Fibroblast of skin of scalp (primary cell): ENCODE measurements at regions not wholly inside any gene's neighbourhood (a gene's known extent, or its start where the extent isn't known, plus 50 kb on each side); places are given as distances from the start of the nearest gene placed in this dataset.

Source experiments
- DNase-seq: peaks from one replicate; pipeline ENCODE4 v3.0.0-alpha.2; 2013

- DNase-seq: peak; percentile 63
These were observed 390.9 kb upstream of the TRIB2 start for GRCh38 chr2:12325806-12326205.

- no peak for DNase-seq
These were observed 390.1 kb upstream of the TRIB2 start for GRCh38 chr2:12326449-12327190.

GRCh38 chr2:12330916-12331315, 385.8 kb upstream of the TRIB2 start:
- DNase-seq: peak; percentile 67

- DNase-seq: no peak
These were observed 385.0 kb upstream of the TRIB2 start for GRCh38 chr2:12331698-12332097.

- DNase-seq: no peak
These were observed 383.4 kb upstream of the TRIB2 start for GRCh38 chr2:12333293-12333692.

DNA sequence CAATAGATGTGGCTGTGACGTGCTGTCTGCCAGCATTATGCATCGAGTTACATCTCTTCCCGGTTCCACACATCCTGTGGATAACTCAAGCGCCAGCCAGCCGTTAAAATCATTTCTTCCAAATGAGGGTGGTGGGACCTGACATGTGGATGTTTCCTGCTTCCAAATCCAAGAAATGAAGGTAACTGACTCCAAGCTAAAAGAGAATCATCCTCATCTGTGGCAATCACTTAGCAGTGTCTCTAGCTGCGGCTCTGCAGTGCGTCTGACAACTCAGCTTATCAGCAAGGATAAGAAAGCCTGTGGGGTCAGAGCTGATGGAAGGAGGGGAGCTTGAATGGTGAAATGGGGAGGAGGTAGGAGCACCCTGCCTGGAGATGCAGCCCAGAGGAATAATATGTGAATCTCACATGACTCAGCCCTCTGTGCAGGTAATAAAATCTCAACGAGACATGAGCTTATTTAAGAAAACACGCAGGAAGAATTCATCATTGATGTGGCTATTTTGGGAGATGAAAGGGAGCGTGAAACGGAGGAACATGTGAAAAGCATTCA, 382.2 kb upstream of the TRIB2 start:
- DNase-seq: no peak

GRCh38 chr2:12335131-12335530, 381.6 kb upstream of the TRIB2 start:
- no peak for DNase-seq

GRCh38 chr2:12335995-12336394, 380.7 kb upstream of the TRIB2 start:
- DNase-seq: no peak

GRCh38 chr2:12338946-12339697, 377.6 kb upstream of the TRIB2 start:
- DNase-seq: no peak

- DNase-seq: peak; percentile 75
These were observed 376.6 kb upstream of the TRIB2 start for GRCh38 chr2:12340164-12340563.

DNA sequence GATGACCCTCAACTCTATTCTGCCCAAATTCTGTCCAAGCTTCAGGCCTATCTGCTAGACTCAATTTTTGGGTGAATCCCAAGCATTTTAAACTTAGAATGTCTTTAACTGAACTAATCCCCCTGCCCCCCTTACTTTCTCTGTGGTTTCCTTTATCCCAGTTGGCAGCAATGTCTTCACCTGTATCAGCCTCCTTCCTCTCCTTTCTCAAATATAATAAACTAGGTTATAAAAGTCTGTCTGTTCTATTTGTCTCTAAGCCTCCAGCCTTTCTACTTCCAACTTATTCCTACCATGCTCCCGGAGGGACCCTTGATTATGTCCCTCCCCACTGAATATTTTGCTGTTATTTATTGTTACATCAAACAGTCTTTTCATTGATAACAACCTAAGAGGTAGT, 375.5 kb upstream of the TRIB2 start:
- DNase-seq: no peak

GRCh38 chr2:12341920-12342319, 374.8 kb upstream of the TRIB2 start:
- DNase-seq: peak; percentile 31

GRCh38 chr2:12343141-12343540, 373.6 kb upstream of the TRIB2 start:
- peak; percentile 68 for DNase-seq

GRCh38 chr2:12347066-12347493, 369.7 kb upstream of the TRIB2 start:
- DNase-seq: no peak

DNA sequence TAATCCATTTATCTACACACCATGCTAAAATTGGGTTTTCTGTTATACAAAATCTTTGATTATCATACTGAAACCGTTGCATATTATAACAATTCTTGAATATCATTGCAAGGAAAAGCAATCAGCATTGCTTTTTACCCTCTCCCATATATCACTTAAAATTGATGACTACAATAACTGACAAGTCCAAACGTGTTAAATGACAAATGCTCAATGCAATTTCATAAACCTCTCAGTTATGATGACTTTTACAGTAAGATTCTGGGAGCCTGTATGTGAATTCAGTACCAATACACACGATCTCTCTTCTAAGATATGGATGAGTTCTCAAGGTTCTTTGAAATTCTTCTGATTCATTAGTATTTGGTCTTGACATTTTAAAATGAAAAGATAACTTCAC, 368.5 kb upstream of the TRIB2 start:
- no peak for DNase-seq

DNA sequence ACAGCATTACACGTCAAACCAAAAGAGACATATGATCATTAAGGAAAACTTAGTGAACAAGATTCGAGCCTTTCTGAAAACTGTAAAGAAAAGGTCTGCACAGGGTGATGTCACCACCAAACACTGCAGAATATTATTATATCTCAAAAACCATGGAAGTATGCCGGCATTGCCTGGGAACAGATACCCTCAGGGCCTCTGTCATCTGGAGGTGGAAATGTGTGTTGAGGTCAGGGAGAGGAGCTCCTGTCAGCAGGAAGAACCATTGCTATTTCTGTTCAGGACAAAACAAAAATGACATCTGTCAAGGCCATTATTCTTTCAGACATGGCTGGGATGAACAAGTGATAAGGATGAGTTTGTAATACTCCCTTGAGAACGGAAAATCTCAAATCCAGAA, 365.9 kb upstream of the TRIB2 start:
- DNase-seq: no peak

DNA sequence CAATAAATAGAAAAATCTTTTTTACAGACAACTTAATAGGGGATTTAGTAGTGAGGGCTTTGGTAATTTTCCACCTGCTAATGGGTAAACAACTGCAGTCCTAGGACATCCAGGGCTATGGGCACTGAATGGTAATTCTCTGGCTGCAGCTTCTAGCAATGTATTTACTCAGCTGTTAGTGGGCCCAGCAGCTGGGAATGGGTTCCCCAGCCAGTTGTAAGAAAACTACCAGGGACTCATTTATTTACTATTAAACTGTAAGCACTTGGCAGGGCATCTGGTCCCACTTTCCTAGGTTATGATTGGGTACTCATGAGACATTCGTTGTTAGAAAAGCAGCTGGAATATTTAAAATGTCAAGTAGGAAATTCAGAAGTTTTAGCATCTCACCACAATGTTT, 363.8 kb upstream of the TRIB2 start:
- DNase-seq: no peak

GRCh38 chr2:12361506-12361905, 355.2 kb upstream of the TRIB2 start:
- no peak for DNase-seq

DNA sequence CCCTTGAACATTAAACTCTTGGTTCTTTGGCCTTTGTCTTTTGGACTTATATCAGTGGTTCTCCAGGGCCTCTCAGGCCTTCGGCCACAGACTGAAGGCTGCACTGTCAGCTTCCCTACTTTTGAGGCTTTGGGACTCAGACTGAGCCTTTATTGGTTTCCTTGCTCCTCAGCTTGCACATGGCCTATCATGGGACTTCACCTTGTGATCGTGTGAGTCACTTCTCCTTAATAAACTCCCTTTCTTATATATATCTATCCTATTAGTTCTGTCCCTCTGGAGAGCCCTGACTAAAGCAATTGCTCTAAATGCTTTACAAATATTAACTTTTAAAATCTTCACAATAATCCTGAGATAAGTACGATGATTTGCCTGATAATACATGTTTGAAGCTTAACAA, 353.6 kb upstream of the TRIB2 start:
- no peak for DNase-seq

DNA sequence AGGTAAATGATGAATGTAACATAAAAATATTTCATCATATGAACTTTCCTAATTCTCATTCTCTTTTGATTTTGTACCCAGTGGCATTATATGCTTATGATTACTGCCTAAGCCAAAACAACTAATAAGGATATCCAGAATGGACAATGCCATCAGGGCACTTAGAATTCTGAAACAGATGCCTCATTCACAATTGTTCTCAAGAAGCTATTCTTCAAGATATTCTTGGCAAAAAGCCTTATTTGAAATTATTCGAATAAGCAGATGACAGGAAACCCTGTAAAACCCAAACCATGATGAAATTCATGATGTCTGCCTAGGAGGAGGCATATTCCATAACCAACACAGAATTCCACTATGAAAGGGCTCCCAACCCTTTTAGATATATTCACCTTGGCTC, 353.2 kb upstream of the TRIB2 start:
- no peak for DNase-seq

DNA sequence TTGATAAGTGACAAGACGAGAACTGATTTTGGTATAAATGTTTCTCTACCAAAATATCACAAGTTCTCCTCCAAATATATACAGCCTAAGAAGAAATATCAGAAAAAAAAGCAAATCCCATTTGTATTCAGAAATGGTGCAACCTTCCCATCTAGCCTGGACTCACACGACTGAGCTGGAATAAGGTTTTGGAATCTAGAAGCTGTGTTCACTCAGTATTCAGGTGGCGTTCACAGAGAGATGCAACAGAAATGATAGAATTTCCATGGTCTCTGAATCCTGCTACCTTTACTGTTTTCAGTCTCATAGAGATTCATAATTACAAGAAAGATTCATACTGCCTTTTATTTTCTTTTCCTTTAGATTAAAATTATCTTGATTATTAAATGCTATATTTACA, 347.2 kb upstream of the TRIB2 start:
- no peak for DNase-seq

- DNase-seq: no peak
These were observed 340.7 kb upstream of the TRIB2 start for GRCh38 chr2:12376025-12376424.

GRCh38 chr2:12379143-12379542, 337.6 kb upstream of the TRIB2 start:
- DNase-seq: no peak
